Colonic mucosa (tissue), 4 donors: ENCODE measurements at regions not wholly inside any gene's neighbourhood (a gene's known extent, or its start where the extent isn't known, plus 50 kb on each side); places are given as distances from the start of the nearest gene placed in this dataset.

ENCODE experiments used
- DNase-seq: peaks from one replicate; pipeline ENCODE4 v3.0.0-alpha.2; 2020
- H3K27ac ChIP-seq: fragments of 200-600 bp; one replicate; pipeline ENCODE4 v1.8.0; 2021
- H3K27me3 ChIP-seq: fragments of 200-600 bp; one replicate; pipeline ENCODE4 v1.8.0; 2021
- H3K36me3 ChIP-seq: fragments of 200-600 bp; one replicate; pipeline ENCODE4 v1.8.0; 2021
- H3K4me1 ChIP-seq: fragments of 200-600 bp; one replicate; pipeline ENCODE4 v1.8.0; 2021; ENCODE audit warnings: mild to moderate bottlenecking
- H3K4me3 ChIP-seq: fragments of 200-600 bp; one replicate; pipeline ENCODE4 v1.8.0; 2021
- H3K9ac ChIP-seq, 2 donors: one replicate each; pipeline ENCODE4 v1.7.0; 2013; ENCODE audit warnings: control low read depth in 2 of 2, low read depth in 2 of 2, low read length in 2 of 2
- H3K9me3 ChIP-seq: fragments of 200-600 bp; one replicate; pipeline ENCODE4 v1.8.0; 2021
- intact Hi-C: fragments of 100-400 bp; cut with DNase I; formaldehyde crosslinking; loops from one replicate; pipeline ENCODE4 v1.14.1; 2022
- TF ChIP-seq, protein P1 (sequence below): fragments of 200-600 bp; IDR thresholded peaks from one replicate; pipeline ENCODE4 v1.8.0; 2022; ENCODE audit warnings: antibody characterized with exemption, mild to moderate bottlenecking
- donor health status: healthy.
- donor health status: DM: no; HTN: no; CAD: no.
- donor health status: DM: no; HTN: no; CAD: no.

DNA sequence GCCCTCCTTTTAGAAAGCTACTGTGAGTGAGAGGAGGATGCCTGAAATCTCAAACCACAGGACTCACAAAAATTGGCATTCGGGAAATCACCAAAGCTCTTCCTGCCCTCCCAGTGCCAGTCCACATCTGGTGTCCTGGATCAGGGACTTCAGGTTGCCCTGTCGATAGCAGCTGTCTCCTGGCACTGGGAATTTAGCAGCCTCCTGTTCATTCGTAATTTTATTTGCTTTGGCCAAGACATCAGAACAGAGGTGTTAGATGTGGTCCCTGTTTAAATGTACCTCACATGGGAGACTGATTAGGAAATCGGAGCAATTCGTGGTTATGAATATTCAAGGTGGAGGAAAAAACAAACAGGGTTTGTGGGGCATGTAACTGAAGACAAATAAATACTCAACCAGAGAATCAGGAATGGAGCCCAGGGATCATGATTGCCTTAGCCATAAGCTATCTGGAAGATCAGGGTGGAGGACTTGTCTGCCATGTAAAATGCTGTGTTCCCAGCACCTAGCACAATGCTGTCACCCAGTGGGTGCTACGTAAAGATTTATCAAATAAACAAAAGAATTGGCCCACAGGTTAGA, 265.2 kb upstream of the PROK2 start:
- H3K27me3 ChIP-seq, result no peaks in the 10 kb centered on the region
- intact Hi-C loops, result no loop called here
- no peak for DNase-seq

DNA sequence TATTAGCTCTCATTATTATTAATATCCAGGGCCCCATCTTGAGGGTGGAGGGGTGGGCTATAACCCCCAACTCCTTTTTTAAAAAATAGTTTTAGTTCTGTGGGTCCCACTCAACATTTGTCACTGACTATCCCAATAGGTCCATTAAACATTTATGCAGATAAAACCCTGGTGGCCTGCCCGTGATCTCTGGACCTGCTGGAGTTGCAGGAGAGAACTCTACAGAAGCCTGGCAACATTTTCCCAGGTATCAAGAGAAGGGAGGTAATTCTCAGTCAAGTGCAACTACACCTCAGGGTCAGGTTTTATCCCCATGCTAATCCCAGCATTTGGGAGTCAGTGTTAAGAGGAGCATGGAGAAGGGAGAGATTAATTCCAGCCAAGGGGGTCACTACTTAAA, 264.4 kb upstream of the PROK2 start:
- no peaks in the 10 kb centered on the region for H3K9me3 ChIP-seq
- H3K9ac ChIP-seq, result no peak overlapping the region
- intact Hi-C loops, result no loop called here
- TF ChIP-seq, protein P1, sequence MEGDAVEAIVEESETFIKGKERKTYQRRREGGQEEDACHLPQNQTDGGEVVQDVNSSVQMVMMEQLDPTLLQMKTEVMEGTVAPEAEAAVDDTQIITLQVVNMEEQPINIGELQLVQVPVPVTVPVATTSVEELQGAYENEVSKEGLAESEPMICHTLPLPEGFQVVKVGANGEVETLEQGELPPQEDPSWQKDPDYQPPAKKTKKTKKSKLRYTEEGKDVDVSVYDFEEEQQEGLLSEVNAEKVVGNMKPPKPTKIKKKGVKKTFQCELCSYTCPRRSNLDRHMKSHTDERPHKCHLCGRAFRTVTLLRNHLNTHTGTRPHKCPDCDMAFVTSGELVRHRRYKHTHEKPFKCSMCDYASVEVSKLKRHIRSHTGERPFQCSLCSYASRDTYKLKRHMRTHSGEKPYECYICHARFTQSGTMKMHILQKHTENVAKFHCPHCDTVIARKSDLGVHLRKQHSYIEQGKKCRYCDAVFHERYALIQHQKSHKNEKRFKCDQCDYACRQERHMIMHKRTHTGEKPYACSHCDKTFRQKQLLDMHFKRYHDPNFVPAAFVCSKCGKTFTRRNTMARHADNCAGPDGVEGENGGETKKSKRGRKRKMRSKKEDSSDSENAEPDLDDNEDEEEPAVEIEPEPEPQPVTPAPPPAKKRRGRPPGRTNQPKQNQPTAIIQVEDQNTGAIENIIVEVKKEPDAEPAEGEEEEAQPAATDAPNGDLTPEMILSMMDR, result no peak
- no peak overlapping the region for H3K27ac ChIP-seq
- DNase-seq, result no peak
- no peak overlapping the region for H3K4me3 ChIP-seq
- H3K27me3 ChIP-seq, result no peaks in the 10 kb centered on the region
- H3K4me1 ChIP-seq, result no peaks in the 10 kb centered on the region
- no peaks in the 10 kb centered on the region for H3K36me3 ChIP-seq

More for the DNA sequence above, 265.2 kb upstream of the PROK2 start:
- H3K9me3 ChIP-seq, result no peaks in the 10 kb centered on the region
- no peak overlapping the region for H3K9ac ChIP-seq
- H3K36me3 ChIP-seq, result no peaks in the 10 kb centered on the region
- H3K27ac ChIP-seq, result no peak overlapping the region
- TF ChIP-seq, protein P1, result no peak
- no peaks in the 10 kb centered on the region for H3K4me1 ChIP-seq
- no peak overlapping the region for H3K4me3 ChIP-seq

DNA sequence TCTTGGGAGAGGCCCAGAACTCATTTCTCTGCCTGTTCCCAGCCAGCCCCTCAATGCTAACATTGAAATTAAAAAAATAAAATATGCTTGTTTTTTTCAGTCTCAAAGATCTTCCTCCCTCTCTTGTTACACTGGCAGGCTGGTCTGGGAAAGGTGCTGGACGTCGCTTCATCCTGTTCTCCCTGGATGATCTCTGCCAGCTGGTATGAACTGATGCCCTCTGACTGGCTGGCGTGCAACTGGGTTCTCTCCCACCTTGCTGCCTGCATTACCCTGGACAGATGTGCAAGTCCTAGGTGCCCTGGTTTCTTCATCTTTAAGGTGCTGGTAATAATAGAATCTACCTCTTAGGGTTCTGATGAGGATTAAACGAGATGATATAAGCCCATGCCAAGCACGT, 263.9 kb upstream of the PROK2 start:
- no peak for DNase-seq
- TF ChIP-seq, protein P1, result no peak
- Histone ChIP-seq H3K27ac (no peak overlapping the region), H3K36me3 (no peaks in the 10 kb centered on the region), H3K9me3 (no peaks in the 10 kb centered on the region), H3K4me3 (no peak overlapping the region), H3K27me3 (no peaks in the 10 kb centered on the region), H3K9ac (no peak overlapping the region), H3K4me1 (no peaks in the 10 kb centered on the region)
- intact Hi-C loops, result no loop called here

DNA sequence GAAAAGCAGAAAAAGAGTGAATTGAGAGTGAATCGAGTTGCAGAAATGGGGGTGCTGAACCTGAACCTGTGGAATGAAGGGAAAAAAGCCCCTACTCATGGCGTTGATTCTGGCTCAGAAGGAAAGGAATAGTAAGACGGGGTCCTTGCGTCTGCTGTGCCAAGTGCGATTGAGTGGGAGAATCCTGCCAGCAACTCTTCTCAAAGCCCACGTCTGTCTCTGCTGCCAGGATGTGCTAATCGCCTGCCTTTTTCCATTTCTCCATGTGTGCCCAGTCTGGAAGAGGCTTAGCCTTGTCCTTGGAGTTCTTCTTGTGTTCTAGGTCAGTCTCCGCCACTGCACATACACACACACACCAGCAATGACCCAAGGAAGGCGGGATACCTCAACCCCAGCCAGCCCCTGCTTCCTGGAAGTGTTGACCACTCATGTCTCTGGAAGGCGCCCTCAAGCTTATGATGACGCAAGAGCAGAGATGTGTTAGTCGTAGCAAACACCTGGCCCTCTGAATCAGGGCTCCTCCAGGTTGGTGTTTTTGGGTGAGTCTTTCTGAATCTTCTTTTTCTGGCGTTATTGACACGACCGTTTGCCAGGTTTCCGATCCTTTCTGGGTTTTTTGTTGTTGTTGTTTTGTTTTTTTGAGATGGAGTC, 262.4 kb upstream of the PROK2 start:
- Histone ChIP-seq H3K9ac (no peak overlapping the region), H3K9me3 (no peaks in the 10 kb centered on the region), H3K4me3 (no peak overlapping the region), H3K4me1 (no peaks in the 10 kb centered on the region), H3K27ac (no peak overlapping the region), H3K27me3 (no peaks in the 10 kb centered on the region), H3K36me3 (no peaks in the 10 kb centered on the region)
- TF ChIP-seq, protein P1, result no peak
- no peak for DNase-seq
- intact Hi-C loops, result no loop called here

DNA sequence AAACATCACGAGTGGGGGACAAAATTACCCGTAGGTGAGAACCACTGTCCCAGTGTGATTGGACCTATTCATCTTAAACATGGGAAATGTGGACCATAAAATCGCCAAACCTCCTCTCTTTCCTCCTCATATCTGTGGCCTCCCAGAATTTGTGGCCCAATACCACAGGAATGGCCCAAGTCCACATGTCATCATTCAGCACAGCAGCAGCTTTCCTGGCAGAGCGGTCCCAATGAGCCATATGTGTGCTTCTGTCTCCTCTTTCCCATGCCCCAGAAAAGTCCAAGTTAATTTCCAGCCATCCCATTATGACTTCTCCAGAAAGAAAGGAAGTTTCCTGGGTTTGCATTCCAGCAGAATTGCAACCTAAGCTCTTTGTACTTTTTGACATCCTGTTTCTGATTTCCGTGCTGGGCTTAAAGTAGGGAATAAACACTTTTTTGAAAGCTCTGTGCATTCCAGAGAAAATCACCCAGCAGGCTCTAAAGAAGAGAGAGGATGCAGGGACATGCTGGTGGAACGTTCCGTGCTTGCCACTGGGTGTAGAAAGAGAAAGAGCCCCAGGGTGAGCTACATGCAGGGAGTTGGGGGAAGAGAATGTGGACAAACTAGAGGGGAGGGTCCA, 259.4 kb upstream of the PROK2 start:
- Histone ChIP-seq H3K27ac (no peak overlapping the region), H3K36me3 (no peaks in the 10 kb centered on the region), H3K4me3 (no peak overlapping the region), H3K9me3 (no peaks in the 10 kb centered on the region), H3K4me1 (no peaks in the 10 kb centered on the region), H3K9ac (no peak overlapping the region), H3K27me3 (no peaks in the 10 kb centered on the region)
- TF ChIP-seq, protein P1, result no peak
- intact Hi-C loops, result no loop called here
- no peak for DNase-seq
